ENCODE measurements at regions not wholly inside any gene's neighbourhood (a gene's known extent, or its start where the extent isn't known, plus 50 kb on each side); places are given as distances from the start of the nearest gene placed in this dataset.

GRCh38 chr7:88387368-88387767, 80.7 kb upstream of the STEAP4 start:
- H3K4me1 Mint-ChIP-seq: peaks cover 2 to 8% (median 5%) of the 10 kb centered on the region in 4 donors
- ATAC-seq (no peak), DNase-seq (no peak)
- POLR2A ChIA-PET: no interaction called here
- no peaks in the 10 kb centered on the region for H3K36me3 Mint-ChIP-seq
- no peak overlapping the region for H3K4me3 Mint-ChIP-seq
- peaks cover 0 to 9% (median 4%) of the 10 kb centered on the region in 5 donors for H3K27me3 Mint-ChIP-seq
- no peaks in the 10 kb centered on the region for H3K9me3 Mint-ChIP-seq
- no peak overlapping the region for H3K27ac Mint-ChIP-seq

- DNase-seq (no peak), ATAC-seq (no peak)
- Mint-ChIP-seq H3K4me1 (peaks cover 2 to 8% (median 5%) of the 10 kb centered on the region in 4 donors), H3K27ac (no peak overlapping the region), H3K27me3 (peaks cover 0 to 8% (median 4%) of the 10 kb centered on the region in 5 donors), H3K4me3 (no peak overlapping the region), H3K9me3 (no peaks in the 10 kb centered on the region), H3K36me3 (no peaks in the 10 kb centered on the region)
- POLR2A ChIA-PET: no interaction called here
Observed at GRCh38 chr7:88386665-88387156, 80.0 kb upstream of the STEAP4 start.

- Mint-ChIP-seq H3K27ac (no peak overlapping the region), H3K27me3 (peaks cover 0 to 8% (median 2%) of the 10 kb centered on the region in 5 donors), H3K4me3 (no peak overlapping the region), H3K9me3 (no peaks in the 10 kb centered on the region), H3K4me1 (no peaks in the 10 kb centered on the region), H3K36me3 (no peaks in the 10 kb centered on the region)
- ATAC-seq: no peak
- DNase-seq: no peak
- POLR2A ChIA-PET: no interaction called here
Observed at GRCh38 chr7:88377434-88377833, 70.7 kb upstream of the STEAP4 start.

GRCh38 chr7:88368686-88369085, 62.0 kb upstream of the STEAP4 start:
- DNase-seq (no peak), ATAC-seq (no peak)
- Mint-ChIP-seq H3K4me1 (no peaks in the 10 kb centered on the region), H3K9me3 (no peaks in the 10 kb centered on the region), H3K27ac (no peak overlapping the region), H3K4me3 (no peak overlapping the region), H3K36me3 (no peaks in the 10 kb centered on the region), H3K27me3 (peaks cover 0 to 3% (median 0%) of the 10 kb centered on the region in 5 donors)
- POLR2A ChIA-PET: no interaction called here

GRCh38 chr7:88366845-88367244, 60.2 kb upstream of the STEAP4 start:
- no peaks in the 10 kb centered on the region for H3K9me3 Mint-ChIP-seq
- H3K27ac Mint-ChIP-seq: no peak overlapping the region
- POLR2A ChIA-PET: no interaction called here
- H3K36me3 Mint-ChIP-seq: no peaks in the 10 kb centered on the region
- no peak for DNase-seq
- no peak overlapping the region for H3K4me3 Mint-ChIP-seq
- no peaks in the 10 kb centered on the region for H3K4me1 Mint-ChIP-seq
- no peaks in the 10 kb centered on the region for H3K27me3 Mint-ChIP-seq
- ATAC-seq: no peak

GRCh38 chr7:88363869-88364268, 57.2 kb upstream of the STEAP4 start:
- no peaks in the 10 kb centered on the region for H3K4me1 Mint-ChIP-seq
- H3K36me3 Mint-ChIP-seq: no peaks in the 10 kb centered on the region
- no peaks in the 10 kb centered on the region for H3K9me3 Mint-ChIP-seq
- H3K27me3 Mint-ChIP-seq: peaks cover 0 to 8% (median 4%) of the 10 kb centered on the region in 5 donors
- H3K4me3 Mint-ChIP-seq: no peak overlapping the region
- ATAC-seq: no peak
- POLR2A ChIA-PET: no interaction called here
- no peak for DNase-seq
- H3K27ac Mint-ChIP-seq: no peak overlapping the region

- ATAC-seq (no peak), DNase-seq (no peak)
- H3K4me3 Mint-ChIP-seq: no peak overlapping the region
- no peaks in the 10 kb centered on the region for H3K36me3 Mint-ChIP-seq
- peaks cover 0 to 8% (median 4%) of the 10 kb centered on the region in 5 donors for H3K27me3 Mint-ChIP-seq
- POLR2A ChIA-PET: no interaction called here
- H3K4me1 Mint-ChIP-seq: peaks cover 0 to under 1% (median 0%) of the 10 kb centered on the region in 4 donors
- H3K27ac Mint-ChIP-seq: no peak overlapping the region
- H3K9me3 Mint-ChIP-seq: no peaks in the 10 kb centered on the region
Observed at GRCh38 chr7:88363249-88363648, 56.6 kb upstream of the STEAP4 start.

GRCh38 chr7:88361357-88361756, 54.7 kb upstream of the STEAP4 start:
- H3K4me1 Mint-ChIP-seq: peaks cover 0 to 2% (median 0%) of the 10 kb centered on the region in 4 donors
- ATAC-seq: no peak
- peaks cover 0 to 8% (median 4%) of the 10 kb centered on the region in 5 donors for H3K27me3 Mint-ChIP-seq

GRCh38 chr7:88358881-88359280, 52.2 kb upstream of the STEAP4 start:
- peaks cover 0 to 8% (median 4%) of the 10 kb centered on the region in 5 donors for H3K27me3 Mint-ChIP-seq
- H3K27ac Mint-ChIP-seq: no peak overlapping the region
- no peak for DNase-seq
- POLR2A ChIA-PET: no interaction called here
- no peaks in the 10 kb centered on the region for H3K9me3 Mint-ChIP-seq
- ATAC-seq: no peak
- no peak overlapping the region for H3K4me3 Mint-ChIP-seq
- H3K36me3 Mint-ChIP-seq: no peaks in the 10 kb centered on the region
- peaks cover 0 to 2% (median 0%) of the 10 kb centered on the region in 4 donors for H3K4me1 Mint-ChIP-seq

More at GRCh38 chr7:88361357-88361756, 54.7 kb upstream of the STEAP4 start:
- no peaks in the 10 kb centered on the region for H3K36me3 Mint-ChIP-seq
- POLR2A ChIA-PET: no interaction called here
- DNase-seq: no peak
- H3K27ac Mint-ChIP-seq: no peak overlapping the region
- no peak overlapping the region for H3K4me3 Mint-ChIP-seq
- H3K9me3 Mint-ChIP-seq: no peaks in the 10 kb centered on the region

- Mint-ChIP-seq H3K27ac (no peak overlapping the region), H3K36me3 (no peaks in the 10 kb centered on the region), H3K9me3 (no peaks in the 10 kb centered on the region), H3K4me3 (no peak overlapping the region), H3K27me3 (peaks cover 0 to 8% (median 4%) of the 10 kb centered on the region in 5 donors), H3K4me1 (peaks cover 0 to 2% (median 0%) of the 10 kb centered on the region in 4 donors)
- DNase-seq: no peak
- POLR2A ChIA-PET: interaction anchor here (0.7 kb wide), 1 partner anchor 126 kb away, joined by 4 read pairs; no protein-coding TSS in a partner anchor
- no peak for ATAC-seq
Observed at GRCh38 chr7:88358526-88358838, 51.8 kb upstream of the STEAP4 start.

- POLR2A ChIA-PET: interaction anchor here (0.7 kb wide), 1 partner anchor 125 kb away, joined by 4 read pairs; no protein-coding TSS in a partner anchor
- ATAC-seq (no peak), DNase-seq (no peak)
- Mint-ChIP-seq H3K27ac (no peak overlapping the region), H3K4me1 (peaks cover 0 to 2% (median 0%) of the 10 kb centered on the region in 4 donors), H3K4me3 (no peak overlapping the region), H3K9me3 (no peaks in the 10 kb centered on the region), H3K36me3 (no peaks in the 10 kb centered on the region), H3K27me3 (peaks cover 2 to 13% (median 5%) of the 10 kb centered on the region in 5 donors)
Observed at GRCh38 chr7:88357781-88358525, 51.3 kb upstream of the STEAP4 start.

GRCh38 chr7:88357294-88357693, 50.6 kb upstream of the STEAP4 start:
- Mint-ChIP-seq H3K9me3 (no peaks in the 10 kb centered on the region), H3K4me1 (peaks cover 0 to 2% (median 0%) of the 10 kb centered on the region in 4 donors), H3K27me3 (peaks cover 3 to 18% (median 5%) of the 10 kb centered on the region in 5 donors), H3K27ac (no peak overlapping the region), H3K36me3 (no peaks in the 10 kb centered on the region), H3K4me3 (no peak overlapping the region)
- POLR2A ChIA-PET: no interaction called here
- DNase-seq (no peak), ATAC-seq (no peak)

Measured in naive thymus-derived CD8-positive, alpha-beta T cell (primary cell).